Gastroesophageal sphincter (tissue), 4 donors: ENCODE measurements at regions not wholly inside any gene's neighbourhood (a gene's known extent, or its start where the extent isn't known, plus 50 kb on each side); places are given as distances from the start of the nearest gene placed in this dataset.

ENCODE experiments used
- ATAC-seq: fragments of 150-250 bp; one replicate; pipeline ENCODE4 v1.9.1; 2016; ENCODE audit warnings: mild to moderate bottlenecking, moderate library complexity
- H3K27ac ChIP-seq, 4 donors: fragments of 200-600 bp; sonication (generic) in 3 of 4; 1 replicate in 3 of 4; 2 replicates in 1 of 4; pipeline ENCODE4 v1.5.1; 2016 to 2019
- H3K27me3 ChIP-seq: fragments of 200-600 bp; sonication (generic); one replicate; pipeline ENCODE4 v1.5.1; 2019
- H3K36me3 ChIP-seq, 2 donors: fragments of 200-600 bp; sonication (generic); one replicate each; pipeline ENCODE4 v1.5.1; 2019; ENCODE audit warnings: control low read depth in 1 of 2
- H3K4me1 ChIP-seq, 3 donors: fragments of 200-600 bp; sonication (generic); 1 replicate in 2 of 3; 2 replicates in 1 of 3; pipeline ENCODE4 v1.5.1; 2016 to 2019; ENCODE audit warnings: control low read depth in 2 of 3
- H3K4me3 ChIP-seq, 2 donors: fragments of 200-600 bp; sonication (generic); one replicate each; pipeline ENCODE4 v1.5.1; 2019; ENCODE audit warnings: mild to moderate bottlenecking in 1 of 2, moderate library complexity in 1 of 2
- H3K9me3 ChIP-seq, 3 donors: fragments of 200-600 bp; sonication (generic); one replicate each; pipeline ENCODE4 v1.5.1; 2017 to 2019; ENCODE audit warnings: control low read depth in 2 of 3
- EP300 ChIP-seq: sonication (generic); formaldehyde crosslinking; IDR thresholded peaks from one replicate; pipeline ENCODE4 v1.6.1; 2017; ENCODE audit warnings: antibody characterized with exemption, mild to moderate bottlenecking
- POLR2A ChIP-seq, 2 donors: fragments of 450-650 bp; IDR thresholded peaks; one replicate each; pipeline ENCODE4 v1.6.1; 2017; ENCODE audit warnings: antibody characterized with exemption in 2 of 2, mild to moderate bottlenecking in 2 of 2, moderate library complexity in 1 of 2
- POLR2AphosphoS5 ChIP-seq: sonication (generic); formaldehyde crosslinking; IDR thresholded peaks from one replicate; pipeline ENCODE4 v1.6.1; 2017; ENCODE audit warnings: antibody characterized with exemption
- WGBS, 2 donors: methylation state at CpG; one replicate each; pipeline ENCODE4 v1.1.5; 2018; ENCODE audit warnings: low coverage in 1 of 2; 5-methylcytosine and 5-hydroxymethylcytosine counted together
- TF ChIP-seq, protein P1 (sequence below), 4 experiments: fragments of 200-600 bp in 2 of 4; fragments of 450-650 bp in 2 of 4; sonication (generic) in 1 of 4; IDR thresholded peaks; one replicate each; pipeline ENCODE4 v1.5.1; 2017 to 2019; ENCODE audit warnings: antibody characterized with exemption in 4 of 4, mild to moderate bottlenecking in 2 of 4, moderate library complexity in 2 of 4

DNA sequence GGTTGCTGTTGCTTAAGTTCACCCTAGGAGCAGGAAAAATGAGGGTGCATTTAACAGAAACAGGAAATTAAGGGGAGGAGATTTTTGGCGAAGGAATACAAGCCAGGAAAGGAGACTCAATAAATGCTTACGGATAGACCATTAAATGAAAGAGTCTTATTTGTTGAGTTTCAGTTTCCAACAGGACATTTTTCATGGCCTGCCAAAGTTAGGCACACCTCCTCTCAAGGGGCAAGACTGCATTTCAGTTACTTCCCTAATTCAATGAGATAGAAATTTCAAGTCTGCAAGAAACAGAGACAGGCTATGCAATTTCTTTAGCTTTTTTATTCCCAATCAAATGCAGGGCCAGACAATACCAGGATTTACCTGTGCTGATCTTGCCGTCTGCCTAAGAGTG is 394.7 kb upstream of the KLHL29 start:
- Histone ChIP-seq H3K36me3 (no peaks in the 10 kb centered on the region), H3K9me3 (no peaks in the 10 kb centered on the region), H3K27ac (no peak overlapping the region), H3K4me3 (no peak overlapping the region), H3K4me1 (no peaks in the 10 kb centered on the region), H3K27me3 (no peaks in the 10 kb centered on the region)
- TF ChIP-seq POLR2A (IDR thresholded peaks at IDR 0.05) (no peak), POLR2AphosphoS5 (no peak), EP300 (no peak)
- TF ChIP-seq, protein P1, sequence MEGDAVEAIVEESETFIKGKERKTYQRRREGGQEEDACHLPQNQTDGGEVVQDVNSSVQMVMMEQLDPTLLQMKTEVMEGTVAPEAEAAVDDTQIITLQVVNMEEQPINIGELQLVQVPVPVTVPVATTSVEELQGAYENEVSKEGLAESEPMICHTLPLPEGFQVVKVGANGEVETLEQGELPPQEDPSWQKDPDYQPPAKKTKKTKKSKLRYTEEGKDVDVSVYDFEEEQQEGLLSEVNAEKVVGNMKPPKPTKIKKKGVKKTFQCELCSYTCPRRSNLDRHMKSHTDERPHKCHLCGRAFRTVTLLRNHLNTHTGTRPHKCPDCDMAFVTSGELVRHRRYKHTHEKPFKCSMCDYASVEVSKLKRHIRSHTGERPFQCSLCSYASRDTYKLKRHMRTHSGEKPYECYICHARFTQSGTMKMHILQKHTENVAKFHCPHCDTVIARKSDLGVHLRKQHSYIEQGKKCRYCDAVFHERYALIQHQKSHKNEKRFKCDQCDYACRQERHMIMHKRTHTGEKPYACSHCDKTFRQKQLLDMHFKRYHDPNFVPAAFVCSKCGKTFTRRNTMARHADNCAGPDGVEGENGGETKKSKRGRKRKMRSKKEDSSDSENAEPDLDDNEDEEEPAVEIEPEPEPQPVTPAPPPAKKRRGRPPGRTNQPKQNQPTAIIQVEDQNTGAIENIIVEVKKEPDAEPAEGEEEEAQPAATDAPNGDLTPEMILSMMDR (IDR thresholded peaks at IDR 0.05): no peak
- 51 to 77% methylated on average over 3 of the region's 3 CpGs for WGBS, 2 donors
- ATAC-seq: no peak

DNA sequence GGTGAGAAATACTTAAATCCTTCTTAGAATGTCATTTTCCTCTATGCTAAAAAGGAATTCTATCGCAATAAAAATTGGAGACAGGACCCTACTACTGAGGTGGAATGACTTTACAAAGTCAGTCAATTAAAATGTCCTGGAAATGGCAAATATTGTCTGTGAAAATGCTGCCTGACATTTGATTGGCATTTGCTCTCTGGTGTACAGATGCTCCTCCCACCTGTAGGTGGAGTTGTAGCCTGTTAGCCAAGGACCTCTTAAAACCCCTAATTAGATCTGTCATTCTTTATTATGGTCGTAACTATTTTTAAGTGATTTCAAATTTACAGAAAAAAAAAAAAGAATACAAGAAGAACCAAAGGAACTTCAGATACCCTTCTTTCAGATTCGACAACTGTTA is 393.1 kb upstream of the KLHL29 start:
- no peaks in the 10 kb centered on the region for H3K4me1 ChIP-seq
- H3K4me3 ChIP-seq: no peak overlapping the region
- H3K27ac ChIP-seq: no peak overlapping the region
- no peaks in the 10 kb centered on the region for H3K9me3 ChIP-seq
- ATAC-seq: no peak
- TF ChIP-seq, protein P1 (IDR thresholded peaks at IDR 0.05): peak in 1 of 4 experiments; percentile 19
- TF ChIP-seq POLR2A (IDR thresholded peaks at IDR 0.05): no peak
- WGBS, 2 donors: 86 to 93% methylated on average over 2 to 3 of the region's 3 CpGs
- H3K36me3 ChIP-seq: no peaks in the 10 kb centered on the region
- no peaks in the 10 kb centered on the region for H3K27me3 ChIP-seq

DNA sequence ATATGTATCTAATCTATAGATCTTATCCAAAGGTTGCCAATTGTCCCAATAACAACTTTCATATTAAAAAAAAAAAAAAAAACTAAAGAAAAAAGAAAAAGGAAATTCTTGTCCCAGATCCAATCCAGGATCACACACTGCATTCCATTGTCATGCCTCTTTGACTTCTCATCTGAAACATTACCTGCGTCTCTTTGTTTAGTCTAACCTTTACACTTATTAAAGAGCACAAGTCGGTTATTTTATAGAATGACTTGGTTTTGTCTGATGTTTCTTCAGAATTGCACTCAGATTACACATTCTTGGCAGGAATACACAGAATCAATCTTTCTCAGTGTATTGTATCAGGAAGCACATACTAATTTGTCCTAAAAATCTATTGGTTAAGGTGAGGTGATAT is 392.5 kb upstream of the KLHL29 start:
- ATAC-seq: no peak
- TF ChIP-seq, protein P1 (IDR thresholded peaks at IDR 0.05): no peak
- TF ChIP-seq EP300 (no peak), POLR2AphosphoS5 (no peak), POLR2A (IDR thresholded peaks at IDR 0.05) (no peak)
- H3K9me3 ChIP-seq: no peaks in the 10 kb centered on the region
- H3K36me3 ChIP-seq: no peaks in the 10 kb centered on the region
- no peaks in the 10 kb centered on the region for H3K4me1 ChIP-seq
- no peaks in the 10 kb centered on the region for H3K27me3 ChIP-seq
- no peak overlapping the region for H3K4me3 ChIP-seq
- 43 to 53% methylated on average over 2 of the region's 2 CpGs for WGBS, 2 donors
- no peak overlapping the region for H3K27ac ChIP-seq

DNA sequence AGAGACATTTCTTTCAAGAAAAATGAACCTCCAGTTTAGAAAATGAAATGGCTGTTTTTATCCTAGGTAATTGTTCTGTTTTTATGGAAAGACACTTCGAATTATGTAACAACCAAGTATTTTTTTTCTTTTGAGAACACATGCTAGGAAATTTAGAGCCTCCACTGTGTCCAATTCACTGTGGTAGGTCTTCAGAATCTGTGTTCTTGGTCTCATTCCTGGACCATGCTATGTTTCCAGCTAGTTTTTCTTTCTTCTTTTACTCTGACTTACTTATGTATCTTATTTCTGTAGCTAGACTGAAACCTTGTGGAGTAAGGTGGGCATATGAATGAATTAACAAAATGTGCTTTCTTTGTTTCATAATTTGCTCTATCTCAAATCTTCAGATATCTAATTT is 391.7 kb upstream of the KLHL29 start:
- TF ChIP-seq POLR2AphosphoS5 (no peak), EP300 (no peak), POLR2A (IDR thresholded peaks at IDR 0.05) (no peak)
- TF ChIP-seq, protein P1 (IDR thresholded peaks at IDR 0.05): no peak
- Histone ChIP-seq H3K27ac (no peak overlapping the region), H3K9me3 (no peaks in the 10 kb centered on the region), H3K36me3 (no peaks in the 10 kb centered on the region), H3K4me3 (no peak overlapping the region), H3K4me1 (no peaks in the 10 kb centered on the region), H3K27me3 (no peaks in the 10 kb centered on the region)
- WGBS, 2 donors: 54 to 58% methylated on average over 1 of the region's 1 CpG
- no peak for ATAC-seq

DNA sequence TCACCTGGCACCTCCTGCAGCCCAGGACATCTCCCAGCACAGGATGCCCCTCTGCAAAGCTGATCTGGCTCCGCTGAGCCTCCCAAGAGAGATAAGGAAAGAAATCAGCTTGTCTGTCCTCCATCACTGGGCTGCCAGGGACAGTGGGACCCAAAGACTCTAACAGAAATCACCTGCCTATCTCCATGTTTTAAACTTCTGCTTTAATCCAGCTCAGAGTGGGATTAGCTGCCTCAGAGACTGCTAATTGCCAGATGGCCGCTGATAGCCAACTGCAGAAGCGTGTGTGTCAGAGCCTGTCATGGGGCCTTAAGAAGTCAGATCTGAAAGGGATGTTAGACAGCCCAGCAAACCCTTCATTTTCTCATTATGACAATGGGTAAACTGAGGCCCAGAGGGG is 389.4 kb upstream of the KLHL29 start:
- Histone ChIP-seq H3K27ac (no peak overlapping the region), H3K36me3 (no peaks in the 10 kb centered on the region), H3K9me3 (no peaks in the 10 kb centered on the region), H3K4me3 (no peak overlapping the region), H3K27me3 (no peaks in the 10 kb centered on the region), H3K4me1 (no peaks in the 10 kb centered on the region)
- TF ChIP-seq EP300 (no peak), POLR2AphosphoS5 (no peak), POLR2A (IDR thresholded peaks at IDR 0.05) (no peak)
- TF ChIP-seq, protein P1 (IDR thresholded peaks at IDR 0.05): no peak
- whole genome bisulfite sequencing, 2 donors: 88 to 90% methylated on average over 3 of the region's 3 CpGs
- no peak for ATAC-seq
